Right lobe of liver (tissue), 6 donors: ENCODE measurements at regions not wholly inside any gene's neighbourhood (a gene's known extent, or its start where the extent isn't known, plus 50 kb on each side); places are given as distances from the start of the nearest gene placed in this dataset.

Experiments
- ATAC-seq, 4 donors: fragments of 200-7000 bp; cut with Tn5 transposase; one replicate each; pipeline ENCODE4 v1.9.1; 2020; ENCODE audit warnings: mild to moderate bottlenecking in 4 of 4, moderate library complexity in 4 of 4
- DNase-seq, 3 donors: peaks; one replicate each; pipeline ENCODE4 v3.0.0-alpha.2; 2020
- H3K27ac ChIP-seq, 3 donors: fragments of 200-600 bp; one replicate each; pipeline ENCODE4 v1.8.0; 2022
- H3K27me3 ChIP-seq, 2 donors: fragments of 200-600 bp; one replicate each; pipeline ENCODE4 v1.8.0; 2022
- H3K36me3 ChIP-seq, 4 donors: fragments of 200-600 bp; sonication (generic) in 1 of 4; one replicate each; pipeline versions ENCODE4 v1.5.1 to v1.8.0; 2017 to 2022; ENCODE audit warnings: control low read depth in 1 of 4
- H3K4me1 ChIP-seq, 4 donors: fragments of 200-600 bp; sonication (generic) in 1 of 4; one replicate each; pipeline versions ENCODE4 v1.5.1 to v1.8.0; 2017 to 2022; ENCODE audit warnings: control low read depth in 1 of 4
- H3K4me3 ChIP-seq, 3 donors: fragments of 200-600 bp; one replicate each; pipeline ENCODE4 v1.8.0; 2022
- H3K9me3 ChIP-seq, 4 donors: fragments of 200-600 bp; sonication (generic) in 1 of 4; one replicate each; pipeline versions ENCODE4 v1.5.1 to v1.8.0; 2017 to 2022; ENCODE audit warnings: control low read depth in 1 of 4
- POLR2A ChIP-seq: fragments of 450-650 bp; IDR thresholded peaks from one replicate; pipeline ENCODE4 v1.6.1; 2017; ENCODE audit warnings: antibody characterized with exemption, mild to moderate bottlenecking
- WGBS: methylation state at CpG from one replicate; pipeline ENCODE4 v1.1.6; 2018; ENCODE audit warnings: low coverage, low lambda C conversion rate; ENCODE audit not compliant: insufficient coverage; ENCODE audit errors: missing lambda C conversion rate; 5-methylcytosine and 5-hydroxymethylcytosine counted together
- intact Hi-C, 2 donors: fragments of 100-400 bp; cut with DNase I; formaldehyde crosslinking; loops; one replicate each; pipeline versions ENCODE4 v1.11.2 to v1.14.1; 2022
- TF ChIP-seq, protein P1 (sequence below), 4 donors: fragments of 200-600 bp in 3 of 4; fragments of 450-650 bp in 1 of 4; IDR thresholded peaks; one replicate each; pipeline versions ENCODE4 v1.5.1 to v1.8.0; 2016 to 2022; ENCODE audit warnings: antibody characterized with exemption in 4 of 4, mild to moderate bottlenecking in 2 of 4
- donor health status: DM: no; HTN: yes; CAD: no.
- donor health status: DM: no; HTN: no; CAD: no.
- donor health status: DM: no; HTN: no; CAD: no.
- donor health status: DM: no; HTN: yes; CAD: no.
- donor health status: DM: no; HTN: yes; CAD: no.

GRCh38 chrX:40449956-40450706, 130.6 kb upstream of the ATP6AP2 start:
- Histone ChIP-seq H3K9me3 (no peaks in the 10 kb centered on the region), H3K36me3 (no peaks in the 10 kb centered on the region), H3K27ac (no peak overlapping the region), H3K4me1 (no peaks in the 10 kb centered on the region), H3K4me3 (no peak overlapping the region), H3K27me3 (no peaks in the 10 kb centered on the region)
- intact Hi-C loops = no loop called here
- no peak for TF ChIP-seq POLR2A
- TF ChIP-seq, protein P1, sequence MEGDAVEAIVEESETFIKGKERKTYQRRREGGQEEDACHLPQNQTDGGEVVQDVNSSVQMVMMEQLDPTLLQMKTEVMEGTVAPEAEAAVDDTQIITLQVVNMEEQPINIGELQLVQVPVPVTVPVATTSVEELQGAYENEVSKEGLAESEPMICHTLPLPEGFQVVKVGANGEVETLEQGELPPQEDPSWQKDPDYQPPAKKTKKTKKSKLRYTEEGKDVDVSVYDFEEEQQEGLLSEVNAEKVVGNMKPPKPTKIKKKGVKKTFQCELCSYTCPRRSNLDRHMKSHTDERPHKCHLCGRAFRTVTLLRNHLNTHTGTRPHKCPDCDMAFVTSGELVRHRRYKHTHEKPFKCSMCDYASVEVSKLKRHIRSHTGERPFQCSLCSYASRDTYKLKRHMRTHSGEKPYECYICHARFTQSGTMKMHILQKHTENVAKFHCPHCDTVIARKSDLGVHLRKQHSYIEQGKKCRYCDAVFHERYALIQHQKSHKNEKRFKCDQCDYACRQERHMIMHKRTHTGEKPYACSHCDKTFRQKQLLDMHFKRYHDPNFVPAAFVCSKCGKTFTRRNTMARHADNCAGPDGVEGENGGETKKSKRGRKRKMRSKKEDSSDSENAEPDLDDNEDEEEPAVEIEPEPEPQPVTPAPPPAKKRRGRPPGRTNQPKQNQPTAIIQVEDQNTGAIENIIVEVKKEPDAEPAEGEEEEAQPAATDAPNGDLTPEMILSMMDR (IDR thresholded peaks at IDR 0.05) = no peak
- 47% methylated on average over 6 of the region's 8 CpGs for WGBS
- DNase-seq (no peak), ATAC-seq (no peak)

GRCh38 chrX:40449396-40449795, 131.4 kb upstream of the ATP6AP2 start:
- Histone ChIP-seq H3K9me3 (no peaks in the 10 kb centered on the region), H3K4me3 (no peak overlapping the region), H3K36me3 (no peaks in the 10 kb centered on the region), H3K27ac (no peak overlapping the region), H3K27me3 (no peaks in the 10 kb centered on the region), H3K4me1 (no peaks in the 10 kb centered on the region)
- no peak for ATAC-seq
- WGBS = 33% methylated on average over 1 of the region's 7 CpGs
- DNase-seq = no peak
- TF ChIP-seq, protein P1 (IDR thresholded peaks at IDR 0.05) = no peak
- TF ChIP-seq POLR2A = no peak
- intact Hi-C loops = no loop called here

DNA sequence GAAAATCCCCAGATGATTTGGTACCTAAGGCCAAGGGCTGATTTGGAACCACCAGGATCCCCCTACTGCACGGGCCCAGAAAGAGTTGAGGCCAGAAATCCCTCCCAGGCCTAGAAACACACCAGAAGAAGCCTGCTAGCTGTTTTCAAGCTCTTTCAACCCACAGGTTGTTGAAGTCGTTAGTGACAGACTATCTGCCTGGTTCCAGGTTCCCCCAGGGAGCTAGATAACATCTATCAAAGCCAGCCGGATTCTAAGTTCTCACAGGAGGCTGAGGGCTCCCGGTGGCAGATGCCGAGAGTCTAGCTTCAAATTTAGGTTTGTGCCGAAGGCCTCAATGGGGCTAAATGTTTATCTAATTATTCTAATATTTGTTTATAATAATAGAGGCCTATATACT, 132.0 kb upstream of the ATP6AP2 start:
- WGBS = 14% methylated on average over 1 of the region's 6 CpGs
- Histone ChIP-seq H3K36me3 (no peaks in the 10 kb centered on the region), H3K4me3 (no peak overlapping the region), H3K9me3 (no peaks in the 10 kb centered on the region), H3K27me3 (no peaks in the 10 kb centered on the region), H3K4me1 (no peaks in the 10 kb centered on the region), H3K27ac (no peak overlapping the region)
- intact Hi-C loops = no loop called here
- ATAC-seq (no peak), DNase-seq (no peak)
- TF ChIP-seq POLR2A = no peak
- TF ChIP-seq, protein P1 (IDR thresholded peaks at IDR 0.05) = no peak

DNA sequence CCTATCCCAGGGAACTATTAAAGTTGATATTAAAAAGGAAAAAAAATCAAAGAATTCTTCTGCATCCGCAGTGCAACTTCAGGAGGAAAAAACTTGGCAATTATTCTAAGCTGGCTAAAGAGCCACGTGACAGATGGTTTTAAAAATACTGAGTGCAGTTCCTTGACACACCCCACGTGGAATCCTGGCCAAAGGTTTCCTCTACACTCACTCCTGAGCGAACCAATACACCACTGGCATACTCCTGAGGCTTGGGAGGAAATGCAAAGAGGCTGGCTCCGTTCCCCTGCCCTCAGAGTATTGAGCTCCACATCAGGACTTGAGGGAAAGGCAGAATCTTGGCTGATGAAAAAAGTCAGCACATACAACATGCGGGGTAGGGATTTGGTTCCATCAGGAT, 133.8 kb upstream of the ATP6AP2 start:
- TF ChIP-seq POLR2A = no peak
- TF ChIP-seq, protein P1 (IDR thresholded peaks at IDR 0.05) = no peak
- DNase-seq = no peak

More for the DNA sequence above, 133.8 kb upstream of the ATP6AP2 start:
- Histone ChIP-seq H3K27me3 (peaks cover 0 to 2% of the 10 kb centered on the region in 2 donors), H3K27ac (no peak overlapping the region), H3K9me3 (no peaks in the 10 kb centered on the region), H3K36me3 (no peaks in the 10 kb centered on the region), H3K4me1 (no peaks in the 10 kb centered on the region), H3K4me3 (no peak overlapping the region)
- 46% methylated on average over 6 of the region's 6 CpGs for WGBS
- ATAC-seq = no peak
- intact Hi-C loops = no loop called here
